ENCODE measurements at regions not wholly inside any gene's neighbourhood (a gene's known extent, or its start where the extent isn't known, plus 50 kb on each side); places are given as distances from the start of the nearest gene placed in this dataset.

- DNase-seq, result no peak
- Mint-ChIP-seq H3K36me3 (ENCODE audit: low read depth) (no peaks in the 10 kb centered on the region), H3K27ac (no peak overlapping the region), H3K4me1 (no peaks in the 10 kb centered on the region), H3K9me3 (no peaks in the 10 kb centered on the region), H3K4me3 (no peak overlapping the region), H3K27me3 (no peaks in the 10 kb centered on the region)
- CTCF ChIA-PET, result no interaction called here
- POLR2A ChIA-PET, result no interaction called here
Measured at GRCh38 chr2:17282826-17283225, 235.4 kb downstream of the RAD51AP2 start.

GRCh38 chr2:17282245-17282644, 236.0 kb downstream of the RAD51AP2 start:
- ChIA-PET POLR2A (no interaction called here), CTCF (no interaction called here)
- Mint-ChIP-seq H3K27me3 (no peaks in the 10 kb centered on the region), H3K4me1 (no peaks in the 10 kb centered on the region), H3K9me3 (no peaks in the 10 kb centered on the region), H3K36me3 (ENCODE audit: low read depth) (no peaks in the 10 kb centered on the region), H3K4me3 (no peak overlapping the region), H3K27ac (no peak overlapping the region)
- DNase-seq, result no peak

- DNase-seq, result no peak
- no peaks in the 10 kb centered on the region for H3K4me1 Mint-ChIP-seq
- POLR2A ChIA-PET, result no interaction called here
- H3K27me3 Mint-ChIP-seq, result no peaks in the 10 kb centered on the region
- CTCF ChIA-PET, result no interaction called here
- no peaks in the 10 kb centered on the region for H3K9me3 Mint-ChIP-seq
- no peak overlapping the region for H3K4me3 Mint-ChIP-seq
- H3K36me3 Mint-ChIP-seq (ENCODE audit: low read depth), result no peaks in the 10 kb centered on the region
- no peak overlapping the region for H3K27ac Mint-ChIP-seq
Measured at GRCh38 chr2:17276220-17276619, 242.0 kb downstream of the RAD51AP2 start.

- Mint-ChIP-seq H3K9me3 (no peaks in the 10 kb centered on the region), H3K4me1 (no peaks in the 10 kb centered on the region), H3K27ac (no peak overlapping the region), H3K36me3 (ENCODE audit: low read depth) (no peaks in the 10 kb centered on the region), H3K4me3 (no peak overlapping the region), H3K27me3 (no peaks in the 10 kb centered on the region)
- DNase-seq, result no peak
- ChIA-PET CTCF (no interaction called here), POLR2A (no interaction called here)
Measured at GRCh38 chr2:17272652-17273525, 245.4 kb downstream of the RAD51AP2 start.

- DNase-seq, result no peak
- Mint-ChIP-seq H3K9me3 (no peaks in the 10 kb centered on the region), H3K27ac (no peak overlapping the region), H3K36me3 (ENCODE audit: low read depth) (no peaks in the 10 kb centered on the region), H3K4me1 (no peaks in the 10 kb centered on the region), H3K27me3 (no peaks in the 10 kb centered on the region), H3K4me3 (no peak overlapping the region)
- ChIA-PET POLR2A (no interaction called here), CTCF (no interaction called here)
Measured at GRCh38 chr2:17272170-17272569, 246.1 kb downstream of the RAD51AP2 start.

- no peak overlapping the region for H3K4me3 Mint-ChIP-seq
- H3K9me3 Mint-ChIP-seq, result no peaks in the 10 kb centered on the region
- H3K36me3 Mint-ChIP-seq (ENCODE audit: low read depth), result no peaks in the 10 kb centered on the region
- no peaks in the 10 kb centered on the region for H3K27me3 Mint-ChIP-seq
- POLR2A ChIA-PET, result no interaction called here
- CTCF ChIA-PET, result no interaction called here
- H3K4me1 Mint-ChIP-seq, result no peaks in the 10 kb centered on the region
- H3K27ac Mint-ChIP-seq, result no peak overlapping the region
- no peak for DNase-seq
Measured at GRCh38 chr2:17271416-17271815, 246.8 kb downstream of the RAD51AP2 start.

GRCh38 chr2:17270894-17271293, 247.3 kb downstream of the RAD51AP2 start:
- ChIA-PET CTCF (no interaction called here), POLR2A (no interaction called here)
- Mint-ChIP-seq H3K4me3 (no peak overlapping the region), H3K27ac (no peak overlapping the region), H3K27me3 (no peaks in the 10 kb centered on the region), H3K4me1 (no peaks in the 10 kb centered on the region), H3K36me3 (ENCODE audit: low read depth) (no peaks in the 10 kb centered on the region), H3K9me3 (no peaks in the 10 kb centered on the region)
- DNase-seq, result no peak

GRCh38 chr2:17263570-17263968, 254.7 kb downstream of the RAD51AP2 start:
- Mint-ChIP-seq H3K9me3 (no peaks in the 10 kb centered on the region), H3K27ac (no peak overlapping the region), H3K4me1 (no peaks in the 10 kb centered on the region), H3K27me3 (no peaks in the 10 kb centered on the region), H3K4me3 (no peak overlapping the region), H3K36me3 (ENCODE audit: low read depth) (no peaks in the 10 kb centered on the region)
- DNase-seq, result no peak
- ChIA-PET POLR2A (no interaction called here), CTCF (no interaction called here)

- DNase-seq, result no peak
- ChIA-PET CTCF (no interaction called here), POLR2A (no interaction called here)
- Mint-ChIP-seq H3K4me3 (no peak overlapping the region), H3K4me1 (no peaks in the 10 kb centered on the region), H3K27me3 (no peaks in the 10 kb centered on the region), H3K9me3 (no peaks in the 10 kb centered on the region), H3K27ac (no peak overlapping the region), H3K36me3 (ENCODE audit: low read depth) (no peaks in the 10 kb centered on the region)
Measured at GRCh38 chr2:17262854-17263569, 255.2 kb downstream of the RAD51AP2 start.

- Mint-ChIP-seq H3K27me3 (no peaks in the 10 kb centered on the region), H3K27ac (no peak overlapping the region), H3K36me3 (ENCODE audit: low read depth) (no peaks in the 10 kb centered on the region), H3K4me1 (no peaks in the 10 kb centered on the region), H3K9me3 (no peaks in the 10 kb centered on the region), H3K4me3 (no peak overlapping the region)
- POLR2A ChIA-PET, result no interaction called here
- CTCF ChIA-PET, result no interaction called here
- no peak for DNase-seq
Measured at GRCh38 chr2:17259613-17260012, 258.6 kb downstream of the RAD51AP2 start.

- H3K9me3 Mint-ChIP-seq, result no peaks in the 10 kb centered on the region
- no peak overlapping the region for H3K27ac Mint-ChIP-seq
- CTCF ChIA-PET, result no interaction called here
- POLR2A ChIA-PET, result no interaction called here
- H3K27me3 Mint-ChIP-seq, result no peaks in the 10 kb centered on the region
- DNase-seq, result no peak
- H3K4me1 Mint-ChIP-seq, result no peaks in the 10 kb centered on the region
- H3K36me3 Mint-ChIP-seq (ENCODE audit: low read depth), result no peaks in the 10 kb centered on the region
- H3K4me3 Mint-ChIP-seq, result no peak overlapping the region
Measured at GRCh38 chr2:17258861-17259260, 259.4 kb downstream of the RAD51AP2 start.

GRCh38 chr2:17257189-17257909, 260.9 kb downstream of the RAD51AP2 start:
- Mint-ChIP-seq H3K27ac (no peak overlapping the region), H3K4me3 (no peak overlapping the region), H3K4me1 (no peaks in the 10 kb centered on the region), H3K36me3 (ENCODE audit: low read depth) (no peaks in the 10 kb centered on the region), H3K27me3 (no peaks in the 10 kb centered on the region), H3K9me3 (no peaks in the 10 kb centered on the region)
- no peak for DNase-seq
- CTCF ChIA-PET, result no interaction called here
- POLR2A ChIA-PET, result no interaction called here

- no peaks in the 10 kb centered on the region for H3K9me3 Mint-ChIP-seq
- POLR2A ChIA-PET, result no interaction called here
- H3K4me1 Mint-ChIP-seq, result no peaks in the 10 kb centered on the region
- H3K27ac Mint-ChIP-seq, result no peak overlapping the region
- CTCF ChIA-PET, result no interaction called here
- DNase-seq, result no peak
- no peaks in the 10 kb centered on the region for H3K36me3 Mint-ChIP-seq (ENCODE audit: low read depth)
- H3K4me3 Mint-ChIP-seq, result no peak overlapping the region
- no peaks in the 10 kb centered on the region for H3K27me3 Mint-ChIP-seq
Measured at GRCh38 chr2:17255071-17255470, 263.2 kb downstream of the RAD51AP2 start.

All from activated CD4-positive, alpha-beta T cell treated with anti-CD3 and anti-CD28 coated beads, Interleukin-2, amount 10 ng/mL, durations not matched to agents 7 days and 5 days (primary cell).